WTC11 (cell line): ENCODE measurements at regions not wholly inside any gene's neighbourhood (a gene's known extent, or its start where the extent isn't known, plus 50 kb on each side); places are given as distances from the start of the nearest gene placed in this dataset.

Experiments used
- ATAC-seq: fragments of 200-7000 bp; cut with Tn5 transposase; 2 replicates; pipeline ENCODE4 v1.10.0; 2021; ENCODE audit warnings: mild to moderate bottlenecking, moderate library complexity
- CTCF ChIA-PET: fragments of 300-600 bp; sonication (Branson Sonifier 250); formaldehyde crosslinking; loops from one replicate; lab custom pipeline; 2021; ENCODE audit warnings: antibody characterized with exemption; lab: Charles Lee
- POLR2A ChIA-PET: fragments of 350-600 bp; sonication (Branson Sonifier 250); formaldehyde crosslinking; loops from one replicate; lab custom pipeline; 2021; ENCODE audit warnings: antibody characterized with exemption; lab: Charles Lee
- DNase-seq: peaks from one replicate; pipeline ENCODE4 v3.0.0; 2021; ENCODE audit warnings: low spot score
- H3K27ac Mint-ChIP-seq: 2 replicates; pipeline ENCODE4 v1.8.0; 2021; ENCODE audit warnings: mixed read lengths
- H3K27me3 Mint-ChIP-seq: 2 replicates; pipeline ENCODE4 v1.8.0; 2021; ENCODE audit warnings: low read depth, mild to moderate bottlenecking, moderate library complexity, mixed read lengths
- H3K36me3 Mint-ChIP-seq: 2 replicates; pipeline ENCODE4 v1.8.0; 2021; ENCODE audit warnings: mixed read lengths
- H3K4me1 Mint-ChIP-seq: 2 replicates; pipeline ENCODE4 v1.8.0; 2022; ENCODE audit warnings: mixed read lengths
- H3K4me3 Mint-ChIP-seq: 2 replicates; pipeline ENCODE4 v1.8.0; 2021; ENCODE audit warnings: mild to moderate bottlenecking, moderate library complexity, mixed read lengths
- H3K9me3 Mint-ChIP-seq: 2 replicates; pipeline ENCODE4 v1.8.0; 2021; ENCODE audit warnings: mixed read lengths
- AFF4 ChIP-seq: sonication (generic); formaldehyde crosslinking; IDR thresholded peaks from 2 replicates; pipeline ENCODE4 v1.8.1; 2023; ENCODE audit warnings: mild to moderate bottlenecking, missing genetic modification reagents, borderline replicate concordance
- AR ChIP-seq: fragments of 250-450 bp; sonication (Bioruptor Pico); IDR thresholded peaks from 2 replicates; pipeline ENCODE4 v1.9.0; 2021; ENCODE audit warnings: mild to moderate bottlenecking
- ATF1 ChIP-seq: sonication (generic); formaldehyde crosslinking; IDR thresholded peaks from 2 replicates; pipeline ENCODE4 v1.8.1; 2023; ENCODE audit warnings: mild to moderate bottlenecking, moderate library complexity, missing genetic modification reagents
- ATF2 ChIP-seq: sonication (generic); formaldehyde crosslinking; IDR thresholded peaks from 2 replicates; pipeline ENCODE4 v1.8.1; 2022; ENCODE audit warnings: low read depth, missing genetic modification reagents, borderline replicate concordance
- ATF3 ChIP-seq: sonication (generic); formaldehyde crosslinking; conservative IDR thresholded peaks from 2 replicates; pipeline ENCODE4 v1.8.1; 2022; ENCODE audit warnings: mild to moderate bottlenecking, missing genetic modification reagents
- ATF6 ChIP-seq: sonication (generic); formaldehyde crosslinking; IDR thresholded peaks from 2 replicates; pipeline ENCODE4 v1.8.1; 2023; ENCODE audit warnings: mild to moderate bottlenecking, missing genetic modification reagents
- ELF4 ChIP-seq: sonication (generic); formaldehyde crosslinking; IDR thresholded peaks from 2 replicates; pipeline ENCODE4 v1.8.1; 2022; ENCODE audit warnings: low read depth, mild to moderate bottlenecking, moderate library complexity, missing genetic modification reagents
- EMX1 ChIP-seq: fragments of 250-450 bp; sonication (Bioruptor Pico); IDR thresholded peaks from 2 replicates; pipeline ENCODE4 v1.8.0; 2021; ENCODE audit warnings: mild to moderate bottlenecking
- ERG ChIP-seq: fragments of 250-450 bp; sonication (Bioruptor Pico); IDR thresholded peaks from 2 replicates; pipeline ENCODE4 v1.8.0; 2021; ENCODE audit warnings: mild to moderate bottlenecking
- HMGXB4 ChIP-seq: sonication (generic); formaldehyde crosslinking; IDR thresholded peaks from 2 replicates; pipeline ENCODE4 v1.8.1; 2023; ENCODE audit warnings: mild to moderate bottlenecking, moderate library complexity, missing genetic modification reagents
- IRF1 ChIP-seq: sonication (generic); formaldehyde crosslinking; IDR thresholded peaks from 2 replicates; pipeline ENCODE4 v1.8.0; 2023; ENCODE audit warnings: missing genetic modification reagents
- MYBL2 ChIP-seq: sonication (generic); formaldehyde crosslinking; IDR thresholded peaks from 2 replicates; pipeline ENCODE4 v1.8.1; 2023; ENCODE audit warnings: mild to moderate bottlenecking, moderate library complexity, missing genetic modification reagents
- NR1H2 ChIP-seq: sonication (generic); formaldehyde crosslinking; IDR thresholded peaks from 2 replicates; pipeline ENCODE4 v1.9.0; 2021; ENCODE audit warnings: mild to moderate bottlenecking, moderate library complexity, missing genetic modification reagents
- NR2C2 ChIP-seq: sonication (generic); formaldehyde crosslinking; IDR thresholded peaks from 2 replicates; pipeline ENCODE4 v1.8.0; 2022; ENCODE audit warnings: mild to moderate bottlenecking, missing genetic modification reagents
- SMAD3 ChIP-seq: sonication (generic); formaldehyde crosslinking; IDR thresholded peaks from 2 replicates; pipeline ENCODE4 v1.8.0; 2022; ENCODE audit warnings: missing genetic modification reagents, mild to moderate bottlenecking, borderline replicate concordance
- SMAD4 ChIP-seq: sonication (generic); formaldehyde crosslinking; IDR thresholded peaks from 2 replicates; pipeline ENCODE4 v1.8.0; 2022; ENCODE audit warnings: mild to moderate bottlenecking, missing genetic modification reagents
- SOX15 ChIP-seq: fragments of 250-450 bp; sonication (Bioruptor Pico); IDR thresholded peaks from 2 replicates; pipeline ENCODE4 v1.9.0; 2021; ENCODE audit warnings: mild to moderate bottlenecking
- ZNF232 ChIP-seq: sonication (generic); formaldehyde crosslinking; IDR thresholded peaks from 2 replicates; pipeline ENCODE4 v1.8.0; 2022; ENCODE audit warnings: mild to moderate bottlenecking, missing genetic modification reagents
- ZNF396 ChIP-seq: fragments of 250-450 bp; sonication (Bioruptor Pico); IDR thresholded peaks from 2 replicates; pipeline ENCODE4 v1.8.0; 2021; ENCODE audit warnings: mild to moderate bottlenecking, moderate library complexity, borderline replicate concordance
- ZNF423 ChIP-seq: fragments of 250-450 bp; sonication (Bioruptor Pico); IDR thresholded peaks from 2 replicates; pipeline ENCODE4 v2.1.2; 2022; ENCODE audit warnings: mild to moderate bottlenecking, moderate library complexity

- no peak for TF ChIP-seq ATF3 (CRISPR knock-in tag)
- TF ChIP-seq ELF4 (CRISPR knock-in tag) = no peak
- no peak for TF ChIP-seq ATF6
- no peak for TF ChIP-seq ZNF232 (CRISPR knock-in tag)
These were observed 534.4 kb upstream of the TLE4 start (continued) for GRCh38 chr9:79037338-79037737.

GRCh38 chr9:79040671-79041070 is 531.1 kb upstream of the TLE4 start:
- ChIA-PET POLR2A (no interaction called here), CTCF (no interaction called here)
- Mint-ChIP-seq H3K27ac (no peak overlapping the region), H3K4me3 (no peak overlapping the region), H3K4me1 (peaks cover 22% of the 10 kb centered on the region), H3K9me3 (peaks cover 16% of the 10 kb centered on the region), H3K36me3 (no peaks in the 10 kb centered on the region), H3K27me3 (no peaks in the 10 kb centered on the region)
- ATAC-seq (no peak), DNase-seq (no peak)
- TF ChIP-seq ATF1 (CRISPR knock-in tag) (no peak), ZNF396 (CRISPR knock-in tag) (no peak), SMAD3 (no peak), SMAD4 (CRISPR knock-in tag) (no peak), EMX1 (no peak), ATF2 (CRISPR knock-in tag) (no peak), AR (CRISPR knock-in tag) (no peak), AFF4 (CRISPR knock-in tag) (no peak), ERG (CRISPR knock-in tag) (no peak), ATF6 (no peak), NR1H2 (CRISPR knock-in tag) (no peak), ZNF423 (CRISPR knock-in tag) (no peak), IRF1 (CRISPR knock-in tag) (no peak), SOX15 (CRISPR knock-in tag) (no peak), MYBL2 (CRISPR knock-in tag) (no peak), HMGXB4 (CRISPR knock-in tag) (no peak), NR2C2 (CRISPR knock-in tag) (no peak)
